HEK293 (cell line): ENCODE measurements at regions not wholly inside any gene's neighbourhood (a gene's known extent, or its start where the extent isn't known, plus 50 kb on each side); places are given as distances from the start of the nearest gene placed in this dataset.

Experiments used
- CTCF ChIP-seq: fragments of 450-650 bp; formaldehyde crosslinking; IDR thresholded peaks from 2 replicates; pipeline ENCODE4 v1.5.1; 2016; ENCODE audit warnings: missing biosample characterization, missing genetic modification characterization
- KLF16 ChIP-seq: fragments of 450-650 bp; formaldehyde crosslinking; IDR thresholded peaks from 2 replicates; pipeline ENCODE4 v1.5.1; 2017; ENCODE audit warnings: missing biosample characterization, missing genetic modification characterization
- SP2 ChIP-seq: fragments of 450-650 bp; formaldehyde crosslinking; IDR thresholded peaks from 2 replicates; pipeline ENCODE4 v1.5.1; 2016; ENCODE audit warnings: missing biosample characterization, missing genetic modification characterization
- ZBTB20 ChIP-seq: fragments of 450-650 bp; formaldehyde crosslinking; IDR thresholded peaks from 2 replicates; pipeline ENCODE4 v1.5.1; 2016; ENCODE audit warnings: missing biosample characterization, missing genetic modification characterization
- ZNF280D ChIP-seq: fragments of 450-650 bp; formaldehyde crosslinking; IDR thresholded peaks from 2 replicates; pipeline ENCODE4 v1.5.1; 2016; ENCODE audit warnings: missing biosample characterization, missing genetic modification characterization
- ZNF670 ChIP-seq: fragments of 450-650 bp; formaldehyde crosslinking; IDR thresholded peaks from 2 replicates; pipeline ENCODE4 v1.5.1; 2016; ENCODE audit warnings: missing biosample characterization, missing genetic modification characterization, low read depth
- ZNF704 ChIP-seq: fragments of 450-650 bp; formaldehyde crosslinking; IDR thresholded peaks from 2 replicates; pipeline ENCODE4 v1.5.1; 2016; ENCODE audit warnings: missing biosample characterization, missing genetic modification characterization
- ZSCAN16 ChIP-seq: fragments of 450-650 bp; formaldehyde crosslinking; IDR thresholded peaks from 2 replicates; pipeline ENCODE4 v1.5.1; 2016; ENCODE audit warnings: missing biosample characterization, missing genetic modification characterization

- TF ChIP-seq ZSCAN16 (tag by site-specific recombination): no peak
- TF ChIP-seq KLF16 (tag by site-specific recombination): no peak
- TF ChIP-seq ZNF280D (tag by site-specific recombination): no peak
- TF ChIP-seq ZBTB20 (tag by site-specific recombination): no peak
- TF ChIP-seq SP2: no peak
- no peak for TF ChIP-seq CTCF (tag by site-specific recombination)
- no peak for TF ChIP-seq ZNF704 (tag by site-specific recombination)
- no peak for TF ChIP-seq ZNF670
Observed at GRCh38 chr2:236865052-236865451, 220.6 kb upstream of the COPS8 start.
